ENCODE measurements at regions not wholly inside any gene's neighbourhood (a gene's known extent, or its start where the extent isn't known, plus 50 kb on each side); places are given as distances from the start of the nearest gene placed in this dataset.
A peak's percentile ranks its signal among the peaks of the same experiment; 100 is the strongest.

DNA sequence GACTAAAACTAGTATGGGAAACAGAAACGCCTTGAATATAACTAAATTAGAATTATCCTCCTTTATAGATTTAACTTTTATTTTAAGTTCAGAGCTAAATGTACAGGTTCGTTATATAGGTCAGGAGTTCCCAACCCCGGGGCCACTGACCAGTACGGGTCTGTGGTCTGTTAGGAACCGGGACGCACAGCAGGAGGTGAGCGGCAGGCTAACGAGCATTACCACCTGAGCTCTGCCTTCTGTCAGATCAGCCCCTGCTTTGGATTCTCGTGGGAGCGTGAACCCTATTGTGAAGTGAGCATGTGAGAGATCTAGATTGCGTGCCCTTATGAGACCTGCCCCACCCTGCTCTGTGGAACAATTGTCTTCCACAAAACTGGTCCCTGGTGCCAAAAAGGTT, 51.0 kb downstream of the FAT4 start:
- Histone ChIP-seq H3K4me1 (ENCODE audit: control insufficient read depth, insufficient read depth, low read length) (peaks cover 16% of the 10 kb centered on the region), H3K9me3 (ENCODE audit: control insufficient read depth, low read length) (no peaks in the 10 kb centered on the region)
- no peak for DNase-seq (ENCODE audit: low read depth)

DNA sequence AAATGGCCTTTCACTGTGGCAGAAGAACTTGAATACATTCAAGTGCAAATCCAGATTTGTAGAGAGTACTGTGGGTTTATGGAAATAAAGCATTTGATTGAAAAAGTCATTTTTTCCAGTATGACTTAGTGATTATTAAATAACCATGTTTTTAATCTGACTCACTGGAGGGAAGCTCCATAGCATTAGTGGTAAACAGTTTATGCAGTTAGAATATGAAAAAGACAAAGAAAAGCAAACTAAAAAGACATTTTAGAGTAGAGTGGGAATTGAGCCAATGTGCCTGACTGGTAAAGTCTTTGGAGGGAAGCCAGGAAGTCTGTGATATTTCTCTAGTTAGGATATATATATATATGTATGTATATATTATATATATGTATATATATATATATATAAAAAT, 53.4 kb downstream of the FAT4 start:
- Histone ChIP-seq H3K4me1 (ENCODE audit: control insufficient read depth, insufficient read depth, low read length) (peaks cover 16% of the 10 kb centered on the region), H3K4me3 (ENCODE audit: low read length) (peak overlapping the region; percentile 69)
- peak; percentile 83 for DNase-seq (ENCODE audit: low read depth)

More for the DNA sequence above, 51.0 kb downstream of the FAT4 start:
- Histone ChIP-seq H3K27me3 (replicated peaks; ENCODE audit: control insufficient read depth, insufficient read depth, low read length) (no peaks in the 10 kb centered on the region), H3K9ac (ENCODE audit: low read length) (no peak overlapping the region), H3K4me3 (ENCODE audit: low read length) (no peak overlapping the region), H3K36me3 (ENCODE audit: control insufficient read depth, insufficient read depth, low read length, severe bottlenecking) (no peaks in the 10 kb centered on the region)

DNA sequence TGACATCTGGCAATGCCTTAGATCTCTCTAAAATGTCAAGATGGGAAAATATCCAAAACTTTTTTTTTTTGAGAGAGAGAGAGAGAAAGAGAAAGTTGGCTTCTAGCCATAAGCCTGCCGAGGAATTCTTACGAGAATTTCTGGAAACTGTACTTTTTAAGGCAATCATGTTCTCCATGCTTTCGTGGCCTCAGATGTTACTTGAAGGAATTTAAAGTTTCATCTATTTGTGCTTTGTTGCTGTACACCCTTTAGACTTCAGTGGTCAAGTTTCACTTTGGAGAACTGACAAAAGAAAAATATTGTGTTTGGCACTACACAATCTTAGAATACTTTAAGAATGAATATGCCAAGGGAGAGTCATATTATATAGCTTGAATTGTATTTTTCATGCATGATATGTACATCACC, 53.9 kb downstream of the FAT4 start:
- H3K9me3 ChIP-seq (ENCODE audit: control insufficient read depth, low read length): no peaks in the 10 kb centered on the region
- H3K4me1 ChIP-seq (ENCODE audit: control insufficient read depth, insufficient read depth, low read length): peaks cover 16% of the 10 kb centered on the region
- peak overlapping the region; percentile 69 for H3K4me3 ChIP-seq (ENCODE audit: low read length)
- no peaks in the 10 kb centered on the region for H3K27me3 ChIP-seq (replicated peaks; ENCODE audit: control insufficient read depth, insufficient read depth, low read length)
- no peaks in the 10 kb centered on the region for H3K36me3 ChIP-seq (ENCODE audit: control insufficient read depth, insufficient read depth, low read length, severe bottlenecking)
- H3K9ac ChIP-seq (ENCODE audit: low read length): peak overlapping the region; percentile 39
- DNase-seq (ENCODE audit: low read depth): peak; percentile 92

More for the DNA sequence above, 53.4 kb downstream of the FAT4 start:
- Histone ChIP-seq H3K9ac (ENCODE audit: low read length) (peak overlapping the region; percentile 60), H3K36me3 (ENCODE audit: control insufficient read depth, insufficient read depth, low read length, severe bottlenecking) (no peaks in the 10 kb centered on the region), H3K9me3 (ENCODE audit: control insufficient read depth, low read length) (no peaks in the 10 kb centered on the region), H3K27me3 (replicated peaks; ENCODE audit: control insufficient read depth, insufficient read depth, low read length) (no peaks in the 10 kb centered on the region)

DNA sequence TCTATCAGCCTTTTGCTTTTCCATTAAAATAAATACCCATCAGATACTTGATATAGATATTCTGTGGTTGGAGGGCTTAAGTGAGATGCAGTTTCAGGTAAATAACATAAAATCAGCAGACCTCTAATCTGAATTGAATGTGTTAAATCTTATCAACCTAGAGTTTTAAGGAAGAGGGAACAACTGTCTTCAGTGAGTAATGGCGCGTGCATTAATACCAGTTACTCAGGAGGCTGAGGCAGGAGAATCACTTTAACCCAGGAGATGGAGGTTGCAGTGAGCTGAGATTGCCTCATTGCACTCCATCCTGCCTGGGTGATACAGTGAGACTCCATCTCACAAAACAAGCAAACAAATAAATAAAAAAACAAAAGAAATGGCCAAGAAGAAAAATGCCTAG, 54.3 kb downstream of the FAT4 start:
- Histone ChIP-seq H3K9ac (ENCODE audit: low read length) (peak overlapping the region; percentile 39), H3K9me3 (ENCODE audit: control insufficient read depth, low read length) (no peaks in the 10 kb centered on the region), H3K4me3 (ENCODE audit: low read length) (peak overlapping the region; percentile 69), H3K27me3 (replicated peaks; ENCODE audit: control insufficient read depth, insufficient read depth, low read length) (no peaks in the 10 kb centered on the region), H3K4me1 (ENCODE audit: control insufficient read depth, insufficient read depth, low read length) (peaks cover 16% of the 10 kb centered on the region), H3K36me3 (ENCODE audit: control insufficient read depth, insufficient read depth, low read length, severe bottlenecking) (no peaks in the 10 kb centered on the region)
- no peak for DNase-seq (ENCODE audit: low read depth)

DNA sequence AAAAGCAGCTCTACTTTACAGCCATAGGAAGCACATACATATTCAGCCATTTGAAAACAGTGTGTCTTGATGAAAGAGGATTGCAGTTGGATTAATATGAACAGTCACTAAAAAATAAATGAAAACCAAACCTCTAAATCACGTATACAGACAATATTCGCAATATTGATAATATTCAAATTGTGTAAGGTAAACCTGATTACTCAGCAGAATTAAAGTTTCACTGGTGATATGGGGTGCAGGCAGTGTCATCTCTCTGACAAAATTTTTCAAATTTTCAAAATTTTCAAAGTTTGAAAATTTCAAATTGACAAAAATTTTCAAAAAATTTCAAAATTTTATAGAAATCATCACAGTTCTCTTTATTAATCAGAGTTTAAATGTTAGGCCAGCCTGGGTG, 55.7 kb downstream of the FAT4 start:
- H3K4me1 ChIP-seq (ENCODE audit: control insufficient read depth, insufficient read depth, low read length): peaks cover 16% of the 10 kb centered on the region
- H3K27me3 ChIP-seq (replicated peaks; ENCODE audit: control insufficient read depth, insufficient read depth, low read length): no peaks in the 10 kb centered on the region
- H3K9me3 ChIP-seq (ENCODE audit: control insufficient read depth, low read length): no peaks in the 10 kb centered on the region
- no peaks in the 10 kb centered on the region for H3K36me3 ChIP-seq (ENCODE audit: control insufficient read depth, insufficient read depth, low read length, severe bottlenecking)
- H3K4me3 ChIP-seq (ENCODE audit: low read length): no peak overlapping the region
- no peak for DNase-seq (ENCODE audit: low read depth)
- peak overlapping the region; percentile 39 for H3K9ac ChIP-seq (ENCODE audit: low read length)

DNA sequence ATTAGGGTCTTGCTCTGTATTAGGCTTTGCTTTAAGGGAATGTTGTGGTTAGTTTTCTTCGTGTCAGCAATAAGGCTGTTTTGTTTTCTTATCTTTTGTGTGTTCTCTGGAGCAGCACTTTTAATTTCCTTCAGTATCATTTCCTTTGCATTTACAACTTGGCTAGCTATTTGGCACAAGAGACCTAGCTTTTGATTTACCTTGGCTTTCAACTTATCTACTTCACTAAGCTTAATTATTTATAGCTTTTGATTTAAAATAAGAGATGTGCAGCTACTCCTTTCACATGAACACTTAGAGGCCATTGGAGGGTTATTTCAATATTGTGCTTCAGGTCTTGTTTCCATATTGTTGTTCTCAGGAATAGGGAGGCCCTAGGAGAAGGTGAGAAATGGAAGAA, 68.2 kb downstream of the FAT4 start:
- H3K9me3 ChIP-seq (ENCODE audit: control insufficient read depth, low read length): no peaks in the 10 kb centered on the region
- no peak for DNase-seq (ENCODE audit: low read depth)
- H3K4me3 ChIP-seq (ENCODE audit: low read length): no peak overlapping the region
- no peaks in the 10 kb centered on the region for H3K27me3 ChIP-seq (replicated peaks; ENCODE audit: control insufficient read depth, insufficient read depth, low read length)
- H3K36me3 ChIP-seq (ENCODE audit: control insufficient read depth, insufficient read depth, low read length, severe bottlenecking): no peaks in the 10 kb centered on the region
- no peak overlapping the region for H3K9ac ChIP-seq (ENCODE audit: low read length)
- H3K4me1 ChIP-seq (ENCODE audit: control insufficient read depth, insufficient read depth, low read length): peaks cover 9% of the 10 kb centered on the region

DNA sequence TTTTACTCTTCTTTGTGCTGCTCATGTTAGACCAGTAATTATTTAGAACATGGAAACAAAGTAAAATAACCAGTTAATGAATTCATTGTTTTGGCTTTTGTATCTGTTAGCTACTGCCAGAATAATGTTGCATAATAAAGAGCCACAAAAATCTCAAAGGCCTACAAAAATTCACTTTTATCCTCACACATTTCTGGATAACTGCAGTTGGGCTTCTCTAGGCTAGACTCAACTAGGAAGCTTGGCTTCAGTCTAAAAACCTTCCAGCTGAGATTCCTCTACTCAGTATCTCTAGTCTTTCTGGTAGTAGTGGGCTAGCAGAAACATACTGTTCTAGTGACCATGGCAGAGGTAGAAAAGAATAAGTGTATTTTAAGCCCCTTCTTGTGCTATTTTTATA, 73.0 kb downstream of the FAT4 start:
- Histone ChIP-seq H3K36me3 (ENCODE audit: control insufficient read depth, insufficient read depth, low read length, severe bottlenecking) (no peaks in the 10 kb centered on the region), H3K4me1 (ENCODE audit: control insufficient read depth, insufficient read depth, low read length) (peaks cover 37% of the 10 kb centered on the region), H3K27me3 (replicated peaks; ENCODE audit: control insufficient read depth, insufficient read depth, low read length) (no peaks in the 10 kb centered on the region), H3K9ac (ENCODE audit: low read length) (peak overlapping the region; percentile 47), H3K9me3 (ENCODE audit: control insufficient read depth, low read length) (no peaks in the 10 kb centered on the region), H3K4me3 (ENCODE audit: low read length) (peak overlapping the region; percentile 29)
- DNase-seq (ENCODE audit: low read depth): peak; percentile 10

DNA sequence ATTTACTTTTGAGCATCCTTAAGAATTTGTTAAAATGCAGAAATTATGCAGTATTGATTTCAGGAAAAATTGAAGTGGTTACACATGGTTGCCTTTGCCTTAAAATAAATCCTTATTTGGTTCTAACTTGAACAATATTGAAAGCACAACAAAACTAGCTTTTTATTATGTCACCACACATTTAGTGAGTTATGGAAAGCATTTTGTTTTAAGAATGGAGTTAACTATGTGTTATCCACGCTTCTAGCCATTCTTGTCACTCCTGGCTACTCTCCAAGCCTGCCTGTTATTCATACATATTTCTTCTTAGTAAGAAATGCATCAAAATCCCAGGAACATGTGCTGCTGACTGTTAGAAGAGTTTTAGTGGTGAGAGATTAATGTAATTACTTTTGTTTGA, 73.9 kb downstream of the FAT4 start:
- no peaks in the 10 kb centered on the region for H3K27me3 ChIP-seq (replicated peaks; ENCODE audit: control insufficient read depth, insufficient read depth, low read length)
- peak; percentile 70 for DNase-seq (ENCODE audit: low read depth)
- H3K9me3 ChIP-seq (ENCODE audit: control insufficient read depth, low read length): no peaks in the 10 kb centered on the region
- no peaks in the 10 kb centered on the region for H3K36me3 ChIP-seq (ENCODE audit: control insufficient read depth, insufficient read depth, low read length, severe bottlenecking)
- peaks cover 45% of the 10 kb centered on the region for H3K4me1 ChIP-seq (ENCODE audit: control insufficient read depth, insufficient read depth, low read length)
- H3K4me3 ChIP-seq (ENCODE audit: low read length): peak overlapping the region; percentile 63
- peak overlapping the region; percentile 47 for H3K9ac ChIP-seq (ENCODE audit: low read length)

DNA sequence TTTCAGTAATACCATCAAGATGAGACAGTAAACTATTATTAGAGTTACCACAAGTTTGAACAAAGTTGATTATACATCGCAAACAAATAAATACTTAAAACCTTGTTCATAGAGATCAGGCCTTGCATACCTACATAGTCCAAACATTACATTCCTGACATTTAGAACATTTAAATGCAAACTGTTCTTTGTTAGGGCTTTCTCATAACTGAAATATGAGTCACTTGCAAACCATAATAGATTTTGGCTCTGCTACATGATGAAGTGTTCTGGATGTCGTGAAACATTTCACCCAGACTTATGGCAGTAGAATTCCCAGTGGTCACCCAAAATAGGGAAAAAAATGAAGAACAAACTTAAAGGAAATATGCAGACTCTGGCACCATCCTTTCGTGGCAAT, 75.0 kb downstream of the FAT4 start:
- H3K36me3 ChIP-seq (ENCODE audit: control insufficient read depth, insufficient read depth, low read length, severe bottlenecking): no peaks in the 10 kb centered on the region
- H3K9me3 ChIP-seq (ENCODE audit: control insufficient read depth, low read length): no peaks in the 10 kb centered on the region
- peak overlapping the region; percentile 70 for H3K4me3 ChIP-seq (ENCODE audit: low read length)
- peaks cover 56% of the 10 kb centered on the region for H3K4me1 ChIP-seq (ENCODE audit: control insufficient read depth, insufficient read depth, low read length)
- peak overlapping the region; percentile 76 for H3K9ac ChIP-seq (ENCODE audit: low read length)
- no peaks in the 10 kb centered on the region for H3K27me3 ChIP-seq (replicated peaks; ENCODE audit: control insufficient read depth, insufficient read depth, low read length)
- DNase-seq (ENCODE audit: low read depth): peak; percentile 90

DNA sequence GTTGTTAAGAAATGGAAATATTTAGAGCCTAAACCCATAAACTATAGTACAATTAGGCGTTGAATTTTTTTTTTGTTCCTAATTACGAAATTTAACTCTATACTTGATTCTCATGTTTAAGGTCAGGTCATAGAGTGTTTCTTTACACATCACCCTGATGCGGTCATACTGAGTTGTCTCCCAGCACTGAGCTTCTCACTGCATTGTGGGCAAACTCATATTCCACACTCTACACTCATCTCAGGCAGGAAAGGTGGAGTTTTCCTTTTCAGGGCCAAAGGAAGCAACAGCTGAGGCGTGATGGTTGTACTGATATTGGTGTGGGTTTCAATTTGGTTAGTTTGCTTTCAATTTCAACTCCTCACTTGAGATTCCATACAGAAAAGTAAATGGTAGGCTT, 75.4 kb downstream of the FAT4 start:
- Histone ChIP-seq H3K36me3 (ENCODE audit: control insufficient read depth, insufficient read depth, low read length, severe bottlenecking) (no peaks in the 10 kb centered on the region), H3K4me1 (ENCODE audit: control insufficient read depth, insufficient read depth, low read length) (peaks cover 60% of the 10 kb centered on the region), H3K27me3 (replicated peaks; ENCODE audit: control insufficient read depth, insufficient read depth, low read length) (no peaks in the 10 kb centered on the region), H3K4me3 (ENCODE audit: low read length) (peak overlapping the region; percentile 70), H3K9ac (ENCODE audit: low read length) (peak overlapping the region; percentile 76), H3K9me3 (ENCODE audit: control insufficient read depth, low read length) (no peaks in the 10 kb centered on the region)
- peak; percentile 77 for DNase-seq (ENCODE audit: low read depth)

DNA sequence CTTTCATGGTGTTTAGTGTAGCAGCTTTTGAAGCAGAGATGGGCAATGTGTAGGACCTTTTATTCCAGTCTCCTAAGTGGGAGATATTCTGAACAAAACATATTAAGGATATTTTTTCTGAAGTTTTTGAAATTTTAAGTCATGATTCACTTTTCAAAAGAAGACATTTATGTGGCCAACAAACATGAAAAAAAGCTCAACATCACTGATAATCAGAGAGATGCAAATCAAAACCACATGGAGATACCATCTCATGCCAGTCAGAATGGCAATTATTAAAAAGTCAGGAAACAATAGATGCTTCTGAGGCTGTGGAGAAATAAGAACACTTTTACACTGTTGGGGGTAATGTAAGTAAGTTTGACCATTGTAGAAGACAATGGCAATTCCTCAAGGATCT, 76.0 kb downstream of the FAT4 start:
- no peak for DNase-seq (ENCODE audit: low read depth)
- H3K4me3 ChIP-seq (ENCODE audit: low read length): peak overlapping the region; percentile 70
- H3K9me3 ChIP-seq (ENCODE audit: control insufficient read depth, low read length): no peaks in the 10 kb centered on the region
- peak overlapping the region; percentile 76 for H3K9ac ChIP-seq (ENCODE audit: low read length)
- no peaks in the 10 kb centered on the region for H3K36me3 ChIP-seq (ENCODE audit: control insufficient read depth, insufficient read depth, low read length, severe bottlenecking)
- H3K4me1 ChIP-seq (ENCODE audit: control insufficient read depth, insufficient read depth, low read length): peaks cover 60% of the 10 kb centered on the region
- no peaks in the 10 kb centered on the region for H3K27me3 ChIP-seq (replicated peaks; ENCODE audit: control insufficient read depth, insufficient read depth, low read length)

DNA sequence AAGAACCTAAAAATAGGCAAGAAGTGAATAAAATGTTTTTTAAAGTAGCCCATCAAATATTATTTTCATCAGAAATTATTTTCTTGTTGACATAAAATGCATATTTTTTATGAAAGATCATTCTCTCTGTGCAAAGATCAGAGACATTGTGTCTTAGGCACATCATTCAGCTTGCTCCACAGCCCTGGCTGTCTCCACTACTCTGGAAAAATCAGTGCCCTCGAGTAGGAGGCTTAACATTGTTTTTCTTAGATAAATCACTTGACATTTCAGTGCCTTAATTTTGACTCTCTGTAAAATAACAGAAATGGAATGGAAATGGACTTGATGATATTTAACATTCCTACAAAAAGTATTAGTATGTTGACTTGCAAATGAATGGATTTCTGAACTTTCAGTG, 77.9 kb downstream of the FAT4 start:
- peak; percentile 50 for DNase-seq (ENCODE audit: low read depth)
- H3K4me1 ChIP-seq (ENCODE audit: control insufficient read depth, insufficient read depth, low read length): peaks cover 54% of the 10 kb centered on the region
- H3K27me3 ChIP-seq (replicated peaks; ENCODE audit: control insufficient read depth, insufficient read depth, low read length): no peaks in the 10 kb centered on the region
- no peaks in the 10 kb centered on the region for H3K9me3 ChIP-seq (ENCODE audit: control insufficient read depth, low read length)
- no peaks in the 10 kb centered on the region for H3K36me3 ChIP-seq (ENCODE audit: control insufficient read depth, insufficient read depth, low read length, severe bottlenecking)
- peak overlapping the region; percentile 30 for H3K9ac ChIP-seq (ENCODE audit: low read length)
- H3K4me3 ChIP-seq (ENCODE audit: low read length): peak overlapping the region; percentile 8

All from adipocyte (in vitro differentiated cells).